ENCODE measurements at regions not wholly inside any gene's neighbourhood (a gene's known extent, or its start where the extent isn't known, plus 50 kb on each side); places are given as distances from the start of the nearest gene placed in this dataset.
"Not testable (repeated sequence)": the region's sequence is repeated elsewhere in the genome, so short reads cannot be mapped to it uniquely, and the experiment has no call there.

GRCh38 chr15:101967364-101967763 lies 155.4 kb downstream of the OR4F15 start:
- peak; percentile 1 for DNase-seq
- not testable (repeated sequence) for H3K36me3 ChIP-seq

GRCh38 chr15:101970605-101971004 lies 158.6 kb downstream of the OR4F15 start:
- not testable (repeated sequence) for H3K4me3 ChIP-seq, H3K27me3 ChIP-seq, H3K9me3 ChIP-seq, DNase-seq, H3K36me3 ChIP-seq

More at GRCh38 chr15:101967364-101967763, 155.4 kb downstream of the OR4F15 start:
- H3K27me3 ChIP-seq, H3K4me3 ChIP-seq, H3K9me3 ChIP-seq: not testable (repeated sequence)

GRCh38 chr15:101977281-101977680 lies 165.3 kb downstream of the OR4F15 start:
- not testable (repeated sequence) for DNase-seq, H3K27me3 ChIP-seq, H3K9me3 ChIP-seq, H3K36me3 ChIP-seq, H3K4me3 ChIP-seq

- not testable (repeated sequence) for H3K4me3 ChIP-seq, H3K9me3 ChIP-seq, H3K36me3 ChIP-seq, H3K27me3 ChIP-seq
- DNase-seq, result peak; percentile 5
Observed at GRCh38 chr15:101980206-101980910, 168.4 kb downstream of the OR4F15 start.
